ENCODE measurements at regions not wholly inside any gene's neighbourhood (a gene's known extent, or its start where the extent isn't known, plus 50 kb on each side); places are given as distances from the start of the nearest gene placed in this dataset.

- no peak for TF ChIP-seq CTCF (IDR thresholded peaks at IDR 0.05; ENCODE audit: low read depth, low read length)
- DNase-seq (ENCODE audit: extremely low read depth, low read depth), result no peak
These were observed 88.4 kb downstream of the ESM1 start for GRCh38 chr5:54897001-54897400.

- TF ChIP-seq CTCF (IDR thresholded peaks at IDR 0.05; ENCODE audit: low read depth, low read length), result peak; percentile 70
- no peak for DNase-seq (ENCODE audit: extremely low read depth, low read depth)
These were observed 89.5 kb downstream of the ESM1 start for GRCh38 chr5:54895816-54896341.

- TF ChIP-seq CTCF (IDR thresholded peaks at IDR 0.05; ENCODE audit: low read depth, low read length), result no peak
- no peak for DNase-seq (ENCODE audit: extremely low read depth, low read depth)
These were observed 90.2 kb downstream of the ESM1 start for GRCh38 chr5:54894957-54895815.

- TF ChIP-seq CTCF (IDR thresholded peaks at IDR 0.05; ENCODE audit: low read depth, low read length), result no peak
- no peak for DNase-seq (ENCODE audit: extremely low read depth, low read depth)
These were observed 95.6 kb downstream of the ESM1 start for GRCh38 chr5:54889826-54890225.

- no peak for DNase-seq (ENCODE audit: extremely low read depth, low read depth)
- no peak for TF ChIP-seq CTCF (IDR thresholded peaks at IDR 0.05; ENCODE audit: low read depth, low read length)
These were observed 97.7 kb downstream of the ESM1 start for GRCh38 chr5:54887663-54888062.

GRCh38 chr5:54886866-54887265 lies 98.5 kb downstream of the ESM1 start:
- no peak for DNase-seq (ENCODE audit: extremely low read depth, low read depth)
- TF ChIP-seq CTCF (IDR thresholded peaks at IDR 0.05; ENCODE audit: low read depth, low read length), result no peak

GRCh38 chr5:54885636-54886035 lies 99.8 kb downstream of the ESM1 start:
- no peak for TF ChIP-seq CTCF (IDR thresholded peaks at IDR 0.05; ENCODE audit: low read depth, low read length)
- DNase-seq (ENCODE audit: extremely low read depth, low read depth), result no peak
